ENCODE measurements at regions not wholly inside any gene's neighbourhood (a gene's known extent, or its start where the extent isn't known, plus 50 kb on each side); places are given as distances from the start of the nearest gene placed in this dataset.

DNA sequence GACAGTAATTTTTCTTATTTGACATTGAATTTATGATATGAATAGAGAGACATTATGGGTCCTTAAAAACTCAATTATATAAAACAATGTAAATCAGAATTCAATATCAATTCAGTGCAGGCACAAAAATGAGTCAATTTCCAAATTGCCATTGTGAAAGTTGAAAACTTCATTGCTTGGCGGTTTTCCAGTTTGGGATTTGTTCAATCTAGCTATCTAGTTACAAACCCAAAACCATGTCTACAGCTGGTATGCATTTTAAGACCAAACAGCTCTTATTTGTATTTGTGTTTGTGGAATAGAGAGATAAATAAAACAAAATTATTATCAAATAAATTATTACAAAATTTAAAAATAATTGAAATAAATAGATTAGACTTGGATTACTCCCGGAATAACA is 1206.6 kb upstream of the RAG2 start:
- Histone ChIP-seq H3K4me2 (ENCODE audit: low read length) (no peak overlapping the region), H3K27ac (ENCODE audit: low read depth, low read length) (no peak overlapping the region), H4K20me1 (ENCODE audit: insufficient read depth) (no peaks in the 10 kb centered on the region), H3K4me3 (replicated peaks in 1 of 2; ENCODE audit: low read depth in 1 of 2, low read length in 2 of 2) (no peak overlapping the region), H3K36me3 (ENCODE audit: control insufficient read depth in 1 of 2, insufficient read depth in 2 of 2, low read length in 2 of 2) (no peaks in the 10 kb centered on the region), H3K9me2 (ENCODE audit: insufficient read depth) (no peaks in the 10 kb centered on the region), H3K79me2 (ENCODE audit: insufficient read depth, low read length) (no peaks in the 10 kb centered on the region), H3K4me1 (ENCODE audit: control insufficient read depth in 1 of 2, insufficient read depth in 2 of 2, low read length in 2 of 2) (no peaks in the 10 kb centered on the region), H2AFZ (ENCODE audit: low read depth, low read length, poor library complexity, severe bottlenecking) (no peak overlapping the region), H3K9me3 (ENCODE audit: control insufficient read depth in 1 of 2, insufficient read depth in 1 of 2, low read depth in 1 of 2, low read length in 2 of 2) (peaks cover 16 to 19% of the 10 kb centered on the region in 2 experiments; a peak in 2 of 4 replicates), H3K9ac (ENCODE audit: low read length) (no peak overlapping the region), H3K27me3 (ENCODE audit: insufficient read depth, low read length) (no peaks in the 10 kb centered on the region)
- ChIA-PET RAD21 (ENCODE audit: low non-redundant PET in 1 of 2, low total read pairs in 2 of 2, uncharacterized antibody in 2 of 2, unreplicated experiment in 2 of 2) (no interaction called here), CTCF (no interaction called here), POLR2A (no interaction called here)
- TF ChIP-seq, protein P1, sequence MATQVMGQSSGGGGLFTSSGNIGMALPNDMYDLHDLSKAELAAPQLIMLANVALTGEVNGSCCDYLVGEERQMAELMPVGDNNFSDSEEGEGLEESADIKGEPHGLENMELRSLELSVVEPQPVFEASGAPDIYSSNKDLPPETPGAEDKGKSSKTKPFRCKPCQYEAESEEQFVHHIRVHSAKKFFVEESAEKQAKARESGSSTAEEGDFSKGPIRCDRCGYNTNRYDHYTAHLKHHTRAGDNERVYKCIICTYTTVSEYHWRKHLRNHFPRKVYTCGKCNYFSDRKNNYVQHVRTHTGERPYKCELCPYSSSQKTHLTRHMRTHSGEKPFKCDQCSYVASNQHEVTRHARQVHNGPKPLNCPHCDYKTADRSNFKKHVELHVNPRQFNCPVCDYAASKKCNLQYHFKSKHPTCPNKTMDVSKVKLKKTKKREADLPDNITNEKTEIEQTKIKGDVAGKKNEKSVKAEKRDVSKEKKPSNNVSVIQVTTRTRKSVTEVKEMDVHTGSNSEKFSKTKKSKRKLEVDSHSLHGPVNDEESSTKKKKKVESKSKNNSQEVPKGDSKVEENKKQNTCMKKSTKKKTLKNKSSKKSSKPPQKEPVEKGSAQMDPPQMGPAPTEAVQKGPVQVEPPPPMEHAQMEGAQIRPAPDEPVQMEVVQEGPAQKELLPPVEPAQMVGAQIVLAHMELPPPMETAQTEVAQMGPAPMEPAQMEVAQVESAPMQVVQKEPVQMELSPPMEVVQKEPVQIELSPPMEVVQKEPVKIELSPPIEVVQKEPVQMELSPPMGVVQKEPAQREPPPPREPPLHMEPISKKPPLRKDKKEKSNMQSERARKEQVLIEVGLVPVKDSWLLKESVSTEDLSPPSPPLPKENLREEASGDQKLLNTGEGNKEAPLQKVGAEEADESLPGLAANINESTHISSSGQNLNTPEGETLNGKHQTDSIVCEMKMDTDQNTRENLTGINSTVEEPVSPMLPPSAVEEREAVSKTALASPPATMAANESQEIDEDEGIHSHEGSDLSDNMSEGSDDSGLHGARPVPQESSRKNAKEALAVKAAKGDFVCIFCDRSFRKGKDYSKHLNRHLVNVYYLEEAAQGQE (IDR thresholded peaks at IDR 0.05; ENCODE audit: low read depth): no peak
- no peak for TF ChIP-seq FOSL1 (IDR thresholded peaks at IDR 0.05; ENCODE audit: low read depth)
- no TSS peak for BruUV-seq (replicated peaks)
- intact Hi-C loops (cut with micrococcal nuclease): no loop called here
- ATAC-seq (no peak), DNase-seq (ENCODE audit: low read depth, low spot score) (no peak)

GRCh38 chr11:37788141-37788877 is 1190.3 kb upstream of the RAG2 start:
- DNase-seq (ENCODE audit: low read depth, low spot score) (no peak), ATAC-seq (no peak)
- Histone ChIP-seq H3K4me1 (ENCODE audit: control insufficient read depth in 1 of 2, insufficient read depth in 2 of 2, low read length in 2 of 2) (no peaks in the 10 kb centered on the region), H3K27me3 (ENCODE audit: insufficient read depth, low read length) (no peaks in the 10 kb centered on the region), H2AFZ (ENCODE audit: low read depth, low read length, poor library complexity, severe bottlenecking) (no peak overlapping the region), H3K27ac (ENCODE audit: low read depth, low read length) (no peak overlapping the region), H3K9me3 (ENCODE audit: control insufficient read depth in 1 of 2, insufficient read depth in 1 of 2, low read depth in 1 of 2, low read length in 2 of 2) (peaks cover 0 to 10% of the 10 kb centered on the region in 2 experiments; a peak in 1 of 4 replicates), H4K20me1 (ENCODE audit: insufficient read depth) (no peaks in the 10 kb centered on the region), H3K79me2 (ENCODE audit: insufficient read depth, low read length) (no peaks in the 10 kb centered on the region), H3K36me3 (ENCODE audit: control insufficient read depth in 1 of 2, insufficient read depth in 2 of 2, low read length in 2 of 2) (no peaks in the 10 kb centered on the region), H3K9me2 (ENCODE audit: insufficient read depth) (no peaks in the 10 kb centered on the region), H3K4me2 (ENCODE audit: low read length) (no peak overlapping the region), H3K4me3 (replicated peaks in 1 of 2; ENCODE audit: low read depth in 1 of 2, low read length in 2 of 2) (no peak overlapping the region), H3K9ac (ENCODE audit: low read length) (no peak overlapping the region)
- no TSS peak for BruUV-seq (replicated peaks)
- ChIA-PET RAD21 (ENCODE audit: low non-redundant PET in 1 of 2, low total read pairs in 2 of 2, uncharacterized antibody in 2 of 2, unreplicated experiment in 2 of 2) (no interaction called here), POLR2A (no interaction called here), CTCF (no interaction called here)
- intact Hi-C loops (cut with micrococcal nuclease): no loop called here
- TF ChIP-seq JUND (IDR thresholded peaks at IDR 0.05) (no peak), ZNF274 (IDR thresholded peaks at IDR 0.05; ENCODE audit: low read depth, low read length) (no peak)
